ENCODE measurements at regions not wholly inside any gene's neighbourhood (a gene's known extent, or its start where the extent isn't known, plus 50 kb on each side); places are given as distances from the start of the nearest gene placed in this dataset.
"Not testable (repeated sequence)": the region's sequence is repeated elsewhere in the genome, so short reads cannot be mapped to it uniquely, and the experiment has no call there.

DNA sequence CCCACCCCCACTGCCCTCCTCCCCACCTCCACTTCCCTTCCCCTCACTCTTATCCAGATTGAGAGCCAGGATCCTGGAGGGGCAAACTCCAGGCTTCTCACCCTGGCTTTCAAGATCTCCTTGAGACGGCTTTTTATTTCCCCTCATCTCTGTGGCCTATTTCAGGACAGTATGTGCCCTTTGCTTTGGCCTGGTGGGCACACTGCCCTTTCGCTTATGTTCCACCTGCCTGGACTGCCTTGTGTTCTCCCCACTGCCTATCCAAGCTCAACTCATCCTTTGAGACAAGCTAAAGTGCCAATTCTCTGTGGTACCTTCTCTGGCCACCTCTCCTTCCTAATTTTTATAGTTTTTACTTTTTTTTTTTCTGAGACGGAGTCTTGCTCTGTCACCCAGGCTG is 95.9 kb upstream of the SEC22B start:
- H2BK12ac ChIP-seq (ENCODE audit: low read length); H3K4me1 ChIP-seq (ENCODE audit: control insufficient read depth in 1 of 2, insufficient read depth in 2 of 2, low read length in 2 of 2); H4K8ac ChIP-seq (ENCODE audit: low read depth, low read length); H3K9ac ChIP-seq (ENCODE audit: low read length); H3K79me2 ChIP-seq (ENCODE audit: control insufficient read depth, insufficient read depth, low read length, poor library complexity); H3K79me1 ChIP-seq (ENCODE audit: low read length); H3K27ac ChIP-seq (ENCODE audit: low read depth, low read length); H4K91ac ChIP-seq (ENCODE audit: low read depth, low read length); H3K4me3 ChIP-seq (ENCODE audit: low read depth, low read length); H2AK5ac ChIP-seq (ENCODE audit: low read length); H3K4me2 ChIP-seq (ENCODE audit: low read length); H3K18ac ChIP-seq (ENCODE audit: low read length); DNase-seq; H4K12ac ChIP-seq (ENCODE audit: low read depth, low read length); H3K9me3 ChIP-seq (ENCODE audit: insufficient read depth, low read depth, low read length); H3K23ac ChIP-seq (ENCODE audit: low read length); H2AFZ ChIP-seq (ENCODE audit: insufficient read depth, low read length, poor library complexity); H3K27me3 ChIP-seq (ENCODE audit: insufficient read depth, low read length); H3K36me3 ChIP-seq (ENCODE audit: control insufficient read depth in 1 of 2, insufficient read depth in 2 of 2, low read length in 2 of 2); H2BK120ac ChIP-seq (ENCODE audit: insufficient read depth, low read length, poor library complexity); H2BK5ac ChIP-seq (ENCODE audit: low read depth, low read length, poor library complexity); H3K4ac ChIP-seq (ENCODE audit: low read depth, low read length); H3K14ac ChIP-seq (ENCODE audit: low read length): not testable (repeated sequence)
- no CpG with 5 or more reads among the region's 3 CpGs for WGBS (ENCODE audit: extremely low coverage, insufficient coverage, insufficient read length)

DNA sequence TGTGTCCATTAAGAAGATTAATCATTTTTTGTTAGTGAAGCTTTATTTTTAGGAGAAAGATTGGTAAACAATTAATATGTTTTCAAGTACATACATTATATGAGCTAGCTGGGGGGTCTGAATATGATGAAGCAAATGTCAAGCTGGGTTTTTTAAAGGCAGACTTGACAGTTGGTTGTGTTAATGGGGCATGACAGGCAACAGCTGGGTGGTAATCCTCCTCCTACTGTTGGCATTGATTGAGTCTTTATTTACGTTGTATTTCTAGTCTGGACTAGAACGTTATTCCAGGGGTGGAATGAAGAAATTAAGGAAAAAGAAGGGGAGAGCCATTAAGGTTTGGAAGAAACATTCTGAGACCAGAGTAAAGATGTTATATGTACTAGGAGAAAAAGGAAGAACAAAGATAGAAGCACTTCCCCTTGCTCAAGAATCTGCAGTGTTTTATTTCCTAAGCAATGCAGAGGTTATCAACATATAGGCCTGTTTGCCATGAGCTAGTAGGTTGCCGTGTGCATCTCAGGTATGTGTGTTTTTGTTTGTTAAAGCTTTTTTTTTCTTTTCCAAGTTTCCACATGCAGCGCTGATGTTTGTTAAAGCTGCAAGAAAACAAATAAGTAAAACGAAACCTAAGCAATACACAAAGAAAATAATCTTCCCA is 95.4 kb upstream of the SEC22B start:
- not testable (repeated sequence) for H3K9ac ChIP-seq (ENCODE audit: low read length); H3K79me2 ChIP-seq (ENCODE audit: control insufficient read depth, insufficient read depth, low read length, poor library complexity)
- no CpG with 5 or more reads among the region's 5 CpGs for WGBS (ENCODE audit: extremely low coverage, insufficient coverage, insufficient read length)

DNA sequence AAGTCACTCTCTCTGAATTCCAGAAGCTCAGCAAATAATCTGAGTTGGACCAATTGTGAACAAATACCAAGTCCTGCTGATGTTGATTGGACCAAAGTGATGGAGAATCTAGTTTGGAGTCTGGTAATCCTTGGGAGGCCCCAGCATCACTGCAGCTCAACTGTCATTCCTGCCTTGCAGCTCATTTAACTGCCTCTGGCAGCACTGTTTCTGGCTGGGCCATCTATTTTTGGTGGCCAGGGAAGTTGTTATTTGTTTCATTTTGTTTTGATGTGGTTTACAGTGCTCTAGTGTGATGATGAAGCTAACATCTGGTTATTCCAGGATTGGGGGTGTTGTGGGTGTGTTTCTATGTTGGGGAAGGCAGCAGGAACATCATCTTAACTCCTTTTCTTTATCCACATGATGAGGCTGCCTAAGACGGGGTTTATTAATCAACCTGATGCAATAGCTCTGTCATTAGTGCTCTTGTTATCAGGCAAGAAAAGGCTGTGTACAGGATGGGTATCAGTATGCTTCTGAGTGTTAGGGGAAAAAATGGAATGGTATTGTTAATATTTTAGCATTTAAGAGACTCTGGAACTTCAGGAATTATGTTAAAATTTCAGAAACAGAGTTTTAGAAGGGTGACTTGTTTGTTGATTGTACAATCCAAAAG is 91.7 kb upstream of the SEC22B start:
- not testable (repeated sequence) for H3K79me1 ChIP-seq (ENCODE audit: low read length); H3K18ac ChIP-seq (ENCODE audit: low read length); H3K9me3 ChIP-seq (ENCODE audit: insufficient read depth, low read depth, low read length); H3K4me3 ChIP-seq (ENCODE audit: low read depth, low read length); H3K4me2 ChIP-seq (ENCODE audit: low read length); H3K4me1 ChIP-seq (ENCODE audit: control insufficient read depth in 1 of 2, insufficient read depth in 2 of 2, low read length in 2 of 2); H3K14ac ChIP-seq (ENCODE audit: low read length); H3K23ac ChIP-seq (ENCODE audit: low read length); H2AK5ac ChIP-seq (ENCODE audit: low read length); DNase-seq; H3K9ac ChIP-seq (ENCODE audit: low read length); H4K91ac ChIP-seq (ENCODE audit: low read depth, low read length); H4K8ac ChIP-seq (ENCODE audit: low read depth, low read length); H2BK12ac ChIP-seq (ENCODE audit: low read length); H3K27me3 ChIP-seq (ENCODE audit: insufficient read depth, low read length); H2AFZ ChIP-seq (ENCODE audit: insufficient read depth, low read length, poor library complexity); H3K79me2 ChIP-seq (ENCODE audit: control insufficient read depth, insufficient read depth, low read length, poor library complexity); H3K36me3 ChIP-seq (ENCODE audit: control insufficient read depth in 1 of 2, insufficient read depth in 2 of 2, low read length in 2 of 2); H3K27ac ChIP-seq (ENCODE audit: low read depth, low read length); H4K12ac ChIP-seq (ENCODE audit: low read depth, low read length); H2BK120ac ChIP-seq (ENCODE audit: insufficient read depth, low read length, poor library complexity); H3K4ac ChIP-seq (ENCODE audit: low read depth, low read length); H2BK5ac ChIP-seq (ENCODE audit: low read depth, low read length, poor library complexity)
- no CpG with 5 or more reads among the region's 1 CpG for WGBS (ENCODE audit: extremely low coverage, insufficient coverage, insufficient read length)

More for the DNA sequence above, 95.4 kb upstream of the SEC22B start:
- H4K12ac ChIP-seq (ENCODE audit: low read depth, low read length); H4K91ac ChIP-seq (ENCODE audit: low read depth, low read length); H3K4me1 ChIP-seq (ENCODE audit: control insufficient read depth in 1 of 2, insufficient read depth in 2 of 2, low read length in 2 of 2); H3K14ac ChIP-seq (ENCODE audit: low read length); H3K36me3 ChIP-seq (ENCODE audit: control insufficient read depth in 1 of 2, insufficient read depth in 2 of 2, low read length in 2 of 2); H4K8ac ChIP-seq (ENCODE audit: low read depth, low read length); H3K27ac ChIP-seq (ENCODE audit: low read depth, low read length); H2AK5ac ChIP-seq (ENCODE audit: low read length); H2AFZ ChIP-seq (ENCODE audit: insufficient read depth, low read length, poor library complexity); H2BK5ac ChIP-seq (ENCODE audit: low read depth, low read length, poor library complexity); H3K79me1 ChIP-seq (ENCODE audit: low read length); H3K4ac ChIP-seq (ENCODE audit: low read depth, low read length); H3K4me2 ChIP-seq (ENCODE audit: low read length); H2BK120ac ChIP-seq (ENCODE audit: insufficient read depth, low read length, poor library complexity); H3K27me3 ChIP-seq (ENCODE audit: insufficient read depth, low read length); H3K9me3 ChIP-seq (ENCODE audit: insufficient read depth, low read depth, low read length); H3K18ac ChIP-seq (ENCODE audit: low read length); H3K23ac ChIP-seq (ENCODE audit: low read length); H3K4me3 ChIP-seq (ENCODE audit: low read depth, low read length); H2BK12ac ChIP-seq (ENCODE audit: low read length); DNase-seq: not testable (repeated sequence)

DNA sequence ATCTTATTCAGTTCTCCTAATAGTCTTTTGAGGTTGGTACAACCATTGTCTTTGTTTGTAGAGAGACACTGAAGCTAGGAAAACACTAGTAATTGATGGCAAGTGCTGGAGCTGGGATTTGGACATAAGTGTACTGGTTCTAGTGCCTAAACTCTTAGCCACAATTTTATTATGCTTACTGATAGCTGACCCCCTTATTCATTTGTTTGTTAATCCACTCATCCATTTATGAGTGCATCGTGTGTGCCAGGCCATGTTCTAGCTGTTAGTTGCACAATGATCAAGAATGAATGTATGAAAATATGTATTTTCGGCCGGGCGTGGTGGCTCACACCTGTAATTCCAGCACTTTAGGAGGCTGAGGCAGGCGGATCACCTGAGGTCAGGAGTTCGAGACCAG is 88.2 kb upstream of the SEC22B start:
- H3K9ac ChIP-seq (ENCODE audit: low read length); H3K4ac ChIP-seq (ENCODE audit: low read depth, low read length); H3K18ac ChIP-seq (ENCODE audit: low read length); H2AFZ ChIP-seq (ENCODE audit: insufficient read depth, low read length, poor library complexity); H3K4me2 ChIP-seq (ENCODE audit: low read length); H3K23ac ChIP-seq (ENCODE audit: low read length); H4K12ac ChIP-seq (ENCODE audit: low read depth, low read length); H3K36me3 ChIP-seq (ENCODE audit: control insufficient read depth in 1 of 2, insufficient read depth in 2 of 2, low read length in 2 of 2); DNase-seq; H2BK120ac ChIP-seq (ENCODE audit: insufficient read depth, low read length, poor library complexity); H3K79me1 ChIP-seq (ENCODE audit: low read length); H2BK12ac ChIP-seq (ENCODE audit: low read length); H2BK5ac ChIP-seq (ENCODE audit: low read depth, low read length, poor library complexity); H3K4me3 ChIP-seq (ENCODE audit: low read depth, low read length); H3K9me3 ChIP-seq (ENCODE audit: insufficient read depth, low read depth, low read length); H3K79me2 ChIP-seq (ENCODE audit: control insufficient read depth, insufficient read depth, low read length, poor library complexity); H3K14ac ChIP-seq (ENCODE audit: low read length); H4K91ac ChIP-seq (ENCODE audit: low read depth, low read length); H3K27ac ChIP-seq (ENCODE audit: low read depth, low read length); H3K4me1 ChIP-seq (ENCODE audit: control insufficient read depth in 1 of 2, insufficient read depth in 2 of 2, low read length in 2 of 2); H2AK5ac ChIP-seq (ENCODE audit: low read length); H3K27me3 ChIP-seq (ENCODE audit: insufficient read depth, low read length); H4K8ac ChIP-seq (ENCODE audit: low read depth, low read length): not testable (repeated sequence)
- WGBS (ENCODE audit: extremely low coverage, insufficient coverage, insufficient read length), result no CpG with 5 or more reads among the region's 6 CpGs
